ES-I3 (cell line): ENCODE measurements at regions not wholly inside any gene's neighbourhood (a gene's known extent, or its start where the extent isn't known, plus 50 kb on each side); places are given as distances from the start of the nearest gene placed in this dataset.

ENCODE experiments used
- H3K36me3 ChIP-seq: 2 replicates; pipeline ENCODE4 v1.6.1; 2013; ENCODE audit warnings: mild to moderate bottlenecking, low read length, control low read depth, moderate library complexity; ENCODE audit not compliant: insufficient read depth
- H3K4me1 ChIP-seq: 2 replicates; pipeline ENCODE4 v1.6.1; 2013; ENCODE audit warnings: mild to moderate bottlenecking, control low read depth, low read length; ENCODE audit not compliant: insufficient read depth
- H3K9ac ChIP-seq: 2 replicates; pipeline ENCODE4 v1.6.1; 2013; ENCODE audit warnings: low read depth, mild to moderate bottlenecking, low read length, moderate library complexity
- H3K9me3 ChIP-seq: 2 replicates; pipeline ENCODE4 v1.6.1; 2013; ENCODE audit warnings: mild to moderate bottlenecking, low read length, moderate library complexity; ENCODE audit not compliant: control insufficient read depth, insufficient read depth

GRCh38 chr5:60417500-60418181 is 282.3 kb downstream of the DEPDC1B start:
- Histone ChIP-seq H3K9ac (no peak overlapping the region), H3K9me3 (no peaks in the 10 kb centered on the region), H3K4me1 (no peaks in the 10 kb centered on the region), H3K36me3 (no peaks in the 10 kb centered on the region)

- H3K4me1 ChIP-seq, result no peaks in the 10 kb centered on the region
- H3K9ac ChIP-seq, result no peak overlapping the region
- no peaks in the 10 kb centered on the region for H3K36me3 ChIP-seq
- H3K9me3 ChIP-seq, result no peaks in the 10 kb centered on the region
Observed at GRCh38 chr5:60415443-60415842, 284.5 kb downstream of the DEPDC1B start.

- no peaks in the 10 kb centered on the region for H3K9me3 ChIP-seq
- no peaks in the 10 kb centered on the region for H3K36me3 ChIP-seq
- no peak overlapping the region for H3K9ac ChIP-seq
- H3K4me1 ChIP-seq, result no peaks in the 10 kb centered on the region
Observed at GRCh38 chr5:60410427-60410826, 289.5 kb downstream of the DEPDC1B start.

- H3K9ac ChIP-seq, result no peak overlapping the region
- no peaks in the 10 kb centered on the region for H3K36me3 ChIP-seq
- no peaks in the 10 kb centered on the region for H3K9me3 ChIP-seq
- no peaks in the 10 kb centered on the region for H3K4me1 ChIP-seq
Observed at GRCh38 chr5:60404171-60404570, 295.8 kb downstream of the DEPDC1B start.

- H3K9ac ChIP-seq, result no peak overlapping the region
- no peaks in the 10 kb centered on the region for H3K4me1 ChIP-seq
- no peaks in the 10 kb centered on the region for H3K36me3 ChIP-seq
- H3K9me3 ChIP-seq, result no peaks in the 10 kb centered on the region
Observed at GRCh38 chr5:60403343-60404006, 296.5 kb downstream of the DEPDC1B start.

- H3K9me3 ChIP-seq, result no peaks in the 10 kb centered on the region
- no peaks in the 10 kb centered on the region for H3K36me3 ChIP-seq
- H3K4me1 ChIP-seq, result no peaks in the 10 kb centered on the region
- no peak overlapping the region for H3K9ac ChIP-seq
Observed at GRCh38 chr5:60402161-60402785, 297.7 kb downstream of the DEPDC1B start.

- no peaks in the 10 kb centered on the region for H3K9me3 ChIP-seq
- H3K4me1 ChIP-seq, result no peaks in the 10 kb centered on the region
- H3K9ac ChIP-seq, result no peak overlapping the region
- H3K36me3 ChIP-seq, result no peaks in the 10 kb centered on the region
Observed at GRCh38 chr5:60401526-60401925, 298.4 kb downstream of the DEPDC1B start.

- no peaks in the 10 kb centered on the region for H3K9me3 ChIP-seq
- H3K36me3 ChIP-seq, result no peaks in the 10 kb centered on the region
- no peaks in the 10 kb centered on the region for H3K4me1 ChIP-seq
- no peak overlapping the region for H3K9ac ChIP-seq
Observed at GRCh38 chr5:60399507-60399906, 300.5 kb downstream of the DEPDC1B start.

- Histone ChIP-seq H3K9me3 (no peaks in the 10 kb centered on the region), H3K36me3 (no peaks in the 10 kb centered on the region), H3K9ac (no peak overlapping the region), H3K4me1 (no peaks in the 10 kb centered on the region)
Observed at GRCh38 chr5:60395712-60396329, 304.1 kb downstream of the DEPDC1B start.

GRCh38 chr5:60387051-60387440 is 312.9 kb downstream of the DEPDC1B start:
- Histone ChIP-seq H3K9ac (no peak overlapping the region), H3K36me3 (no peaks in the 10 kb centered on the region), H3K9me3 (no peaks in the 10 kb centered on the region), H3K4me1 (0 out of 2 replicates have a peak, but pooled peaks cover 7% of the 10 kb centered on the region)

GRCh38 chr5:60386436-60387050 is 313.4 kb downstream of the DEPDC1B start:
- no peaks in the 10 kb centered on the region for H3K9me3 ChIP-seq
- no peaks in the 10 kb centered on the region for H3K36me3 ChIP-seq
- 0 out of 2 replicates have a peak, but pooled peaks cover 7% of the 10 kb centered on the region for H3K4me1 ChIP-seq
- no peak overlapping the region for H3K9ac ChIP-seq

- Histone ChIP-seq H3K4me1 (0 out of 2 replicates have a peak, but pooled peaks cover 7% of the 10 kb centered on the region), H3K9me3 (no peaks in the 10 kb centered on the region), H3K36me3 (no peaks in the 10 kb centered on the region), H3K9ac (no peak overlapping the region)
Observed at GRCh38 chr5:60382716-60383115, 317.2 kb downstream of the DEPDC1B start.

GRCh38 chr5:60379907-60380306 is 320.1 kb downstream of the DEPDC1B start:
- Histone ChIP-seq H3K9ac (no peak overlapping the region), H3K4me1 (no peaks in the 10 kb centered on the region), H3K36me3 (no peaks in the 10 kb centered on the region), H3K9me3 (no peaks in the 10 kb centered on the region)

- Histone ChIP-seq H3K9me3 (no peaks in the 10 kb centered on the region), H3K36me3 (no peaks in the 10 kb centered on the region), H3K4me1 (no peaks in the 10 kb centered on the region), H3K9ac (no peak overlapping the region)
Observed at GRCh38 chr5:60377826-60378225, 322.1 kb downstream of the DEPDC1B start.
